HG02870 (cell line): ENCODE measurements at regions not wholly inside any gene's neighbourhood (a gene's known extent, or its start where the extent isn't known, plus 50 kb on each side); places are given as distances from the start of the nearest gene placed in this dataset.
"Not testable (repeated sequence)": the region's sequence is repeated elsewhere in the genome, so short reads cannot be mapped to it uniquely, and the experiment has no call there.

Experiments used
- ATAC-seq: cut with Tn5 transposase; IDR thresholded peaks from one replicate; pipeline ENCODE4 v1.9.1; 2021; ENCODE audit warnings: mild to moderate bottlenecking, moderate library complexity; ENCODE audit not compliant: unreplicated experiment

DNA sequence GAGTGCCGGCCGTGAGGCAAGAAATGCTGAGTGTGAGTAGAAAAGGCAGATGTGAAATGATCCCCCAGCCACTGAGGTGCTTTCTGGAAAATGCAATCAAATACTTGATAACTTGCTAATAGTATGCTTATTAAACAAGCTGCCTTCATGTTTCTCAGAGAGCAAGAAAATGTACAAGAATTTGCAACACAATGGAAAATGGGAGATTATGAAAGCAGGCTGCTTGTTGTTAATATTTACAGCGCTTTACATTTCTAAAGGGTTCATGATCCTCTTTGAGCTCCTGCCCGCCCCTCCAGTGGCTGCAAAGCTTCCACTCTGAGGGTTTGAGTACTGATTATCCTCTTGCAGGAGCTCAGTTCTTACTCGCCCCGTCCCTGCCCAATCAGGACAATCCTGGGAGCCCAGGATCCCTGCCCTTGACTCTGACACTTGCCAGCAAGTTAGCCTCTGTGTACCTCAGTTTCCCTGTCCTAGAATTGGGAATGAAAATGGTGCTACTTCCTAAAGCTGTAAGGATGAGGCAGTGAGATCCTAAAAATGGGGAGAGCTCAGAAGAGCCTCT is 645.1 kb downstream of the TBC1D22A start:
- ATAC-seq: no peak

DNA sequence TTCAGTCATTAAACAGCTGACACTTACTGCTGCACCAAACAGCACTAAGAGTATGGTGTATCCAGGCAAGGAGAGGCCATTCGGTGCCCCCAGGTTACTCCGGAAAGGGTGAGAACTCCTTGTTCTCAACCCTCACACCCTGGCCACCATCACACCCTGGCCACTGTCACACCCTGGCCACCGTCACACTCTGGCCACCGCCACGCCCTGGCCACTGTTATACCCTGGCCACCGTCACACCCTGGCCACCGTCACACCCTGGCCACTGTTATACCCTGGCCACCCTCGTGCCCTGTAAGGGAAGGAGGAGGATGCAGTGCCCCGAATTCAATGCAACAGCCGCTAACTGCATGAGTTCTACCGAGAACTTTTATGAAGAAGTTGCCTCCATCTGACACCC is 644.4 kb downstream of the TBC1D22A start:
- ATAC-seq: no peak

DNA sequence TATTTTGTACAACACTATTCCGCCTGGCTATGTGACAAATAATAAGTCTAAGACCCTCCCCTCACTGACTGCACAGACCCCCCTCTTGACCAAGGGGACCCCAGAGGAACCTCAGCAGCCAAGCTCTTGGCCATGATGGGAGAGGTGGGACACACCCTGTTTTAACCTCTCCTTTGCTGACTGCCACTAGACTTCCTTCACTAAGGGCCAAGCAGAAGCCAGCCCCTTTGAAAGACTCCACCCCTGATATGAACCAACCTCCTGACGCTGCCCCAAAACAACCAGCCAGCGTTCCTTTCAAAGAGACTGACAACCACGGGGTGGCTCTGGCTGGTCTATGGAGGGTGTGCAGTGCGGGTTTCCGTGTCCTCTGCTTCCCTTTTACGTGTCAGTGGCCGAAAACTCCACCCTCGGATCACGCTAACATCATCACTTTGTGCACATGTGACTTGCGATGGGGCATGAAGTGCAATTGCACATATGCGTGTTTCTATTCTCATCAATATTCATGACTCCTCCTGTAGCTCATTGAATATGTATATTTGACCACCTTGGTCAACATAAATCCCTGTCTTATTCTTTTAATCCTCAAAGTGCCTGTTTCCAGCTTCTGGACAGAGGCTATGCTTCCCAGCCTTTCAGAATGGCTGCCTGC is 643.9 kb downstream of the TBC1D22A start:
- no peak for ATAC-seq

DNA sequence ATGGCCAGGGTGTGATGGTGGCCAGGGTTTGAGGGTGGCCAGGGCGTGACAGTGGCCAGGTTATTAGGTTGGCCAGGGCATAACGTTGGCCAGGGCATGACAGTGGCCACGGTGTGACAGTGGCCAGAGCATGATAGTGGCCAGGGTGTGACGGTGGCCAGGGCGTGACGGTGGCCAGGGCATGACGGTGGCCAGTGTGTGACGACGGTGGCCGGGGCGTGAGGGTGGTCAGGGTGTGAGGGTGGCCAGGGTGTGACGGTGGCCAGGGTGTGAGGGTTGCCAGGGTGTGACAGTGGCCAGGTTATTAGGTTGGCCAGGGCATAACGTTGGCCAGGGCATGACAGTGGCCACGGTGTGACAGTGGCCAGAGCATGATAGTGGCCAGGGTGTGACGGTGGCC is 642.8 kb downstream of the TBC1D22A start:
- not testable (repeated sequence) for ATAC-seq

DNA sequence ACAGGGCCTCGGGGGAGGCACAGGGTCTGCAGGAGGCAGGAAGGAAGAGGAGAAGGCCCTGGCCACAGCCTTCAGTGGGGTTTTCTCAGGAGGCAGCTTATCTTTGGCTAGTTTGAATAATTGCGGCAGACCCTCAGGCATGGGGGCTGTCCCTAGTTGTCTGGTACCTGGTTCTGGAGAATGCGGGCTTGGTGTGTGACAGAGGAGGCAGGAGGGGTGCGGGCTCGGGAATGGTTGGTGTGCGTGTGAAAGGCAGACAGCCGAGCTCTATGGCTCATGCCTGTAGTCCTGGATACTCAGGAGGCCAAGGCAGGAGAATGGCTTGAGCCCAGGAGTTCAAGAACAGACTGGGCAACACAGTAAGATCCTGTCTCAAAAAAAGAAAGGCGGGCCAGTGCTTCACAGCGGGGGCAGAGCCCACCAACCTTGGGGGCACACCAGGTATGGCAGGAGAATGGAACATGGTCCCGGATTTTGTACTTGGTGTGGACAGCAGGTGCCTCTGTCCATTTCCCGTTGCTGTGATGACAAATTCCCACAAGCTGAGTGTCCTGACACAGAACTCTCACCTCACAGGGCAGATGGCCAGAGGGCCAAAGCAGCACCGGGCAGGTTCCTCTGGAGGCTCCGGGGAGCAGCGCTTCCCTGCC is 640.6 kb downstream of the TBC1D22A start:
- ATAC-seq: no peak

DNA sequence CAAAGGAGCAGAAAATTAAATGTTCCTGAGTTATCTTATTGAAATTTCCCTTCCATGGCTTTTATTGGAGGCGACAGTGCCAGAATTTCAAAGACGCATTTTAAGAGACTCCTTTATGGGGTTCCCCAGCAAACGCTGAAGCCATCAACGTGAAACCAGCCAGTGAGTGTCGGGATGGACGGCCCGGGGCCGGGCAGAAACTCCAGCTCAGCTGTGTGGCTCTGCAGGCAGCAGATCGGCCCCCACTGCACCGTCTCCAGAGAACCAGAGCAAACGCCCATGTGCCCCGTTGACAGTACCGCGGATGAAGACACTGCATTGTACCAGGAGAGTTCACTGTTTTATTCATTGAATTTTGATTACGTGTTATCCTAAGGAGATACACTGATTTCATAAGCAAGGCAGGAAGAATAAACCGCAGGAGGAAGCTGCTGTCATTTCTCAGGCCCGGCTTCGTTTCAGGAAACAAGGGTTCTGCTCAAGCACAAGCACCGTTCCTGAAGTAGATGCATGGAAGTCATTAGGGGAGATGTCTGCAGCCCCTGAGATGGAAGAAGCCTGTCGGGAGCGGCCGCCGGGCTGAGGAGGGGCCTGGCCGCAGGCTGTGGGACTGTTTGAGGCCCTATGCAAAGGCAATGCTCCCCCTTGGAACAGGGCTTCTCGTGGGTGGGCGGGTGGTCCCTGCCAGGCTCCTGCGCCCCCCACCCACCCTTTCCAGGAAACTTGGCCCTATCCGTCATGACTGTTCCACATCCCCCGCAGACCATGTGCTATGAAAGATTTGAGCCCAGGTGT is 639.7 kb downstream of the TBC1D22A start:
- ATAC-seq: no peak

DNA sequence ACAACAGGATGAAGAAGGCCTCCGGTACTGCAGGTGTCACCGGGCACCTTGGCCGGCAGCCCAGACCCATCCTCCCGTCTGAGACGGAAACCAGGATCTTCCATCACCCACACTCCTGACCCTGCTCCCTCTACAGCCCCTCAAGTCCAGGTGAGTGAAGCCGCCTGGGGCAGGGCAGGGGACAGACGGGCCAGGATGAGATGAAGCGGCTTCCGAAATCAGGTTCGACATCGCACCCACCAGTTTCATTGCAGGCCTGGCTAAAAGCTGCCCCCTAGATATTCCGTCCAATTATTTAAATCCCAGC is 639.1 kb downstream of the TBC1D22A start:
- ATAC-seq: no peak

DNA sequence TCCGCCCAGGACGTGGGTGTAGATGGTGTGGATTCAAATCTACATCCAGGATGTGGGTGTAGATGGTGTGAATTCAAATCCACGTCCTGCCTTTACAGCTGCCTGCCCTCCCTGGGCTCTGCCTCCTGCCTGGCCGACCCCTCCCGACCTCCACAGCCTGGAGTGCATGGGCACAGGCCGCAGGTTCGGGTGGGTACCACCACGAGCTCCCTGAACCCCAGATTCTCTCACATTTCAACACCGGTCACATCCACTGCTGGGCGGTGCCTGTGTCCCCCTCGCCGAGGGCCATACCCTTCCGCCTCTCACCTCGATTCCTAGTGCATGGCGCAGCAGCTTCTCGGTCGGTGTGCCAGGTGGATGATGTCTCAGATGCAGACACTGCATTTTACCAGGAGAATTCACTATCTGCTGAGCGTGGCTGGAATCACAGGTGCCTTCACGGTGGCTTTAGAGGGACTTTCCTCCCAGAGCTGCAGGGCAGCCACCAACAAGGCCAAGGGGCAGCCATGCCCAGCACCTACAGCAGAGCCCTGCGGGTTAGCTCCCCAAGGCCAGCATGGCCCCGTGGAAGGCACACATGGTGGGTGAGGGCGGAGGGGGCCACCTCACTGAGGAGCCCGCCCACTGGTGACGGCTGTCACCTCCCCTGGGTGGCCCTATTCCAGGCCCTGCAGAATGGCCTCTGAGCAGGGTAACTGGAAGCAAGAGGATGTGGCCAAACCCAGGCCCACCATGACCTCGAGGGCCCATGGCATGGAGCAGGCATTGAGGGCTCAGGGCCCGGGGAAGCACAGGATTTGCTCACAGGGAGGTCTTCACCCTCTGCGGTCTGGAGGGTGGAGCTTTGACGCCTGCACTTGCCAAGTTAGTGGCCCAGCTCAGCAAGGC is 638.5 kb downstream of the TBC1D22A start:
- no peak for ATAC-seq

DNA sequence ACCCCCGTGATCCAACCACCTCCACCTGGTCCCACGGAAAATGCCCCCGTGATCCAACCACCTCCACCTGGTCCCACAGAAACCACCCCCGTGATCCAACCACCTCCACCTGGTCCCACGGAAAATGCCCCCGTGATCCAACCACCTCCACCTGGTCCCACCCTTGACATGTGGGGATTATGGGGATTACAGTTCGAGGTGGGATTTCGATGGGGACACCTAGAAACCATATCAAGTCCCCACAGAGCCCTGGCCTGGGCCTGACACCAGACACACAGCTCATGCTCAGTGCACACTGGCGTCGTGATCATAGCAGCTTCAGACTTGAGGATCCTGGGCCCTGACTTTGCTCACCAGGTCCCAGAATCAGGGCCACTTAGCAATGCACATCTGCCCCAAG is 637.7 kb downstream of the TBC1D22A start:
- ATAC-seq: not testable (repeated sequence)

DNA sequence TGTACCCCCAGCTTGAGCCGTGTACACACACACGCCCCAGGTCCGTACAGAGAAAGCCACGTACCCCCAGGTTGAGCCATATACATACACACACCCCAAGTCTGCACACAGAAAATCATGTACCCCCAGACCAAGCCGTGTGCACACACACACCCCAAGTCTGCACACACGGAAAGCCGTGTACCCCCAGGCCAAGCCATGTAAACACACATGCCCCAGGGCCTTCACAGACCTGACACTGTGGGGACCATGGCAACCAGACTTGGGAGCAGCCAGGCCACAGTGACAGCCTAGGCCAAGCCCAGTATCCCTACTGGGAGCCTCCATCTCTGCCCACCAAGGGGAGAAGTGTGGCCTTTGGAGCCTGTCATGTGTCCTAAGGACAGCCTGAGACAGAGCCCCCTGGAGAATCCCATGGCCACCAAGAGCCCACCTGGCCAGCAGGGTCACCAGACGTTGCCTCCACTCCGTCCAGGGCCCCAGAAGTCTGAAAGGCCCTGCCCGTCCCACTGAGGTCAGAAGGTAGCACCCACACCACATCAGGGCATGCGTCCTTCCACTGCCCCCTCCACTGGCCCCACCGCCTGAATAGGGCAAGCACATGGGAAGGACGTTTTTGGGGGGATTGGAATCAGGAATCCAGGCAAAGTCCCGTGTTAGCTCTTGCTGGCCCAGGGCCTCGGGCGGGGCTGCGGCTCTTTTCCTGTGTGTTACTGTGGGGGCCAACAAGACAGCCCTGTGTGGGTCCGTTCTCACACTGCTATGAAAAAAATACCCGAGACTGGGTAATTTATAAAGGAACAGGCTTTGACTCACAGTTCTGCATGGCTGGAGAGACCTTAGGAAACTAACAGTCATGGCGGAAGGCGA is 636.7 kb downstream of the TBC1D22A start:
- ATAC-seq: no peak

DNA sequence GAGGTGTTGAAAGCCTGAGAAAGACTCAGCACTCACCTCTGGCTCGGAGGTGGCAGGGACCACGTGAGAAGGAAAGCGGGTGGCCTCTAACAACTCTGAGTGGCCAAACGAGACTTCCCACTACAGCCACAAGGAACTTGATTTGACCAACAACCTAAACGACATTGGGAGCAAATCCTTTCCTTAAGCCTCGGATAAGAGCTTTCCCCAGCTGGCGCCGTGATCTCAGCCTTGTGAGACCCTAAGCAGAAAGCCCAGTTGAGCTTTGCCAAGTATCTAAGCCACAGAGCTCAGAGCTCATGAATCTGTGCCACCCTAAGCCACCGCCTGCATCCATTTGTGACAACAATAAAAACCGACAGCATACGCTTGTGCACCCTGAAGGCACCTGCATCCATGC is 636.0 kb downstream of the TBC1D22A start:
- no peak for ATAC-seq

DNA sequence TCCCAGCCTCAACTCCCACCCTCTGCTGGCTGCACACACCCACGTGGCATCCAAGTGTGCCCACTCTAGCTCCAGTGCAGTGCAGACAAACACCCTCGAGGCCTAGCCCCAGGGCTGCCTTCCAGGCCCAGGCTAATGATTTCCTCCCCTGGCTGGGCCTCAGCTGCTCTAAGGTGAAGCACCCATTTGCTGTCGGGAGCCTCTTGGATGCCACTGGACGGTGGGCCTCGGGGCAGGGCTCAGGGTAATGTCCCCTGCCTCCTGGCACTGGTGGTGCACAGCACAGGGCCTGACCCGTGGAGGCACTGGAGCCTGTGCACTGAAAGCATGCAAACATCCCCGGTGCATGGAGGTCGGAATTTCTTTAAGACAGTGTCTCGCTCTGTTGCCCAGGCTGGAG is 635.2 kb downstream of the TBC1D22A start:
- no peak for ATAC-seq

DNA sequence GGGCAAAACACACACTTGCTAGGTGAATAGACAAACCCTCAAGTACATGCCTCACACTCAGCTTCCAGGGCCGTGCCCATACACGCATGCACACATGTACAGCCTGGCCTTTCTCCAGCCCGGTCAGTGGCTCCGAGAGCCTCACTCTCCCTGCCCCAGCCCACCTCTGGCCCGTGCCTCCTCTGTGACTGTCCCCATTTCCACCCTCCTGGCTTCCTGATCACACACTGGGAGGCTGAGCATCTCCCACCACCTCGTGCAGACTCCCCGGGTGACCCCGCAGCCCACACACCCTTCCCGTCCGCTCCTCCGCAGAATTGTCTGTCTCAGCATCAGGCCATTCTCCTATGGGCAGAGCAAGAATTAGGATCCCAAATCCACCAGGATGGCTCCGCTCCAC is 634.1 kb downstream of the TBC1D22A start:
- ATAC-seq: no peak

DNA sequence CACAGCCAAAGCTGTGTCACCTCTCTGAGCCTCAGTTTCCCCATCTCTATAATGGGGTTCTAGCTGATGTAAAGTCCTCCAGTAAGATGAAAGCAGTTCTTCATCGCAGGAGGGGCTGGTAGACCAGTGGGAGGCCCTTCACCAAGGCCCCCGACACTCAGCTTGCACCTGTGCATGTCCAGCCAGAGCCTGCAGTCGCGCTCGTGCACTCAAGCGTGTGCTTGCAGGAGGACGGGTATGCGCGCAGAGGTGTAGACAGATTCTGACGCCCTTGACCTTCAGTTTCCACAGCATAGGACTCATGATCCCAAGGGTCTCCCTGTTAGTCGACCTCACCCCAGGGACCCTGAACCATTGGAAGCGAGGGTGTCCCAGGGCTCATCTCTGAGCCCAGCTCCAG is 633.7 kb downstream of the TBC1D22A start:
- ATAC-seq: no peak

DNA sequence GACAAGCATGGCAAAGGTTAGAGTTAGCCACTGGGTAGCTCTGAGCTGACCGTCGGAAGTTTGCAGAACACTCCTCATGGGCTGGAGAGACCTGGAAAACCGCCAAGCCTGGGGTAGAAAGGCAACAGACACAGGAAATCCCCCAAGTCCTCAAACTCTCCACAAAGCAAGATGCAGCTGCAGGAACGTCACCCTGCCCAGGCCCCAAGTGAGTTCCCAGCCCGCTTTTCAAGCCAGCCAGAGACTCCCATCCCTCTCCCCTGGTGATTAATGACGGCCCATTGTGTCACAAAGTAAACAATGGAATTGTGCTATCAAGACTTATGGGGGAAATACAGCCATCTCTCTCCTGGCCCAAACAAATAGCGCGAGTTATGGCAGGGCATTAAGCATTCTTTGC is 633.0 kb downstream of the TBC1D22A start:
- ATAC-seq: no peak

DNA sequence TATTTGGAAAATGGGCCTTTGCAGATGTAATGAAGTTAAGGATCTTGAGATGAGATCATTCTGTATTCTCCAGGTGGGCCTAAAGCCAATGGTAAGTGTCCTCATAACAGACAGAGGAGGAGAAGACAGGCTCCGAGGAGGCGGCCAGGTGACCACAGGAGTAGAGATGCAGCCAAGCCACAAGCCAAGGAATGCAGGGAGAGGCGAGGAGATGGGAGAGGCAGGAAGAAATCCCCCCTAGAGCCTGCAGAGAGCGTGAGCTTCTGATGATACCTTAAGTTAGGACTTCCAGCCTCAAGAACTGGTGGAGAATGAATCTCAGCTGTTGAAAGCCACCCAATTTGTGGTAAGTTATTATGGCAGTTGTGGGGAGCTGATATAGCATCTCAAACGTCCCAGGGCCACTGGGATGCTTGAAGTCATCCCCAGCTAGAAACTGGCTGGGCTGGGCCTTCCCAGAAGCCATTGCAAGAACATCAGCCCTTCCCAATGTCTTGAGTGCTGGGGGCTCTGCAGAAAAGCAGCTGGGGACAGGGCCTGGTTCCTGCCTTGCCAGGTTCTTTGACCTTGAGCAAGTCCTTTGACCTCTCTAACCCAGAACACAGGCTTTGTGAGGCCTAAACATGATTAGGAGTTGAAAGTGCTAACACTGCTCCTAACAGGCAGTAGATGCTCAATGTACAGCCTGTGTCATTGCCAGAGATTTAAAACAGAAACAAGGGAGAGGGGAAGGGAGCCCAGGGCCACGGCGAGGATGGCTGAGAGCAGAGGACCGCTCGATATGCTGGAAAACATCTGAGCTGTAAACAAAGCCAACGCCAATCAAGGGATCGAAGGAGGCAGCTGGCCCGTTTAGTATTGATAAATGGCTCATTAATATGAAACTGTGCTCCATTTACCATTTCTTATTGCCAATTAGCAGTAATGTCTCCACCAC is 632.3 kb downstream of the TBC1D22A start:
- no peak for ATAC-seq

DNA sequence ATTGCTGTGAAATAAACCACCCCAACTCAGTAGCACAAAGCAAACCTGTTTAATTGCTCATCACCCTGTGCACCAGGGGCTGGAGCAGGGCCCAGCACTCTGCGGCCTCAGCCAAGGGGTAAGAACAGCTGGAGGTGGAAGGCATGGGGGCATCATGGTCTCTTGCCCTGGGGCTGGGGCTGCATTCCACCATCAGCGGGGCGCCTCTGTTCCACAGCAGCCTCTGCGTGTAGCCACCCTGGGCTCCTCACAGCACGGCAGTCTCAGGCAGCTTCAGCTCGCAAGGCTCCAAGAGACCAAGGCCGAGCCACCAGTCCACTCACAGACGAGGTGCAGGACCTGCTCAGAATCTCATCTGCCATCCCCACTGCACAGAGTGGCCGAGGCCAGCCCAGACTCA is 630.7 kb downstream of the TBC1D22A start:
- no peak for ATAC-seq

DNA sequence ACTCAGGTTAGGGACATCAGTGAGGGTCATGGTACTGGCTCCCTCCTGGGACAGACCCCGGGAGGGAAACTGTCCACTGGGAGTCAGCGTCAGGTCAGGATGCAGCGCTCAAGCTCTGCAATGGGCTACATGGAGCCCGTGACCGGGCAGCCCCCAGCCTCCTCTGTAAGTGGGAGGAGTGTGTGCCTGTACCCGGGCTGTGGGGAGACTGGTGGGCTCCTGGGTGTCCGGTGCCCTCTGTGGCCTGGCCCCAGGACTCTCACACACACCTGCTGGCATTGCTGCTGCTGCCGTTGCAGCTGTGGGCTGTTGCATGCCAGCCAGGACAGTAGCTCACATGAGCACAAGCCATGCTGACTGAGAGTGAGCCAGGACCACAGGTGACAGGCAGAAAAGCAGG is 630.3 kb downstream of the TBC1D22A start:
- no peak for ATAC-seq

DNA sequence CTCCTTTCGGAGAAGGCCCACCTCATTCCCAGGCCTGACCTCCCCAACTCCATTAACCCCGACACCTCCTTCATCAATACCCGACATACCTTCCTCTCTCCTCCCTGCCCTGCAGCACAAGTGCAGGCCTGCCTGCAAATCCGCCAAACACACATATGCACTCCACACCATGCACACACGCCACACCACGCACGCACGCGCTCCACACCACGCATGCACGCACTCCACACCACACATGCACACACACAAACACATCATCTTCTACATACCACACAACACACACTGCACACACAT is 629.6 kb downstream of the TBC1D22A start:
- ATAC-seq: no peak
